HG03565 (cell line): ENCODE measurements at regions not wholly inside any gene's neighbourhood (a gene's known extent, or its start where the extent isn't known, plus 50 kb on each side); places are given as distances from the start of the nearest gene placed in this dataset.

ENCODE experiments used
- ATAC-seq: cut with Tn5 transposase; IDR thresholded peaks from one replicate; pipeline ENCODE4 v1.9.1; 2021; ENCODE audit warnings: mild to moderate bottlenecking, moderate library complexity; ENCODE audit not compliant: unreplicated experiment

DNA sequence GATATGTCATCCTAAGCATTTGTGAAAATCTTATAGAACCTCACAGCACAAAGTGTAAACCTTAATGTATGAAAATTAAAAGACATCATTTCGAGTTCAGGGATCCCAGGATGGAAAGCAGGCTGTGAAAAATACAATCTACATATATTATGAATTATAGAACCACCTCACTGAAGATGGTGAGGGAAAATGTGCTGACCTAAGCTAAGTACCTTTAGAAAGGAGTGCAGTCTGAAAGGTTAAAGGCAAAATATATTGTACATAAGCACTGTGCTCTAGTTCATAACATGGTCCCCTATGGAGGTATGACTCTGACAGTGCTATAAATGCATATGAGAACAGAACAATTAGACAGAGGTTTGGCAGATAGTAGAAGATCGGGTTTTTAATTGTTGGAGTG is 368.6 kb downstream of the TMA16 start:
- no peak for ATAC-seq

DNA sequence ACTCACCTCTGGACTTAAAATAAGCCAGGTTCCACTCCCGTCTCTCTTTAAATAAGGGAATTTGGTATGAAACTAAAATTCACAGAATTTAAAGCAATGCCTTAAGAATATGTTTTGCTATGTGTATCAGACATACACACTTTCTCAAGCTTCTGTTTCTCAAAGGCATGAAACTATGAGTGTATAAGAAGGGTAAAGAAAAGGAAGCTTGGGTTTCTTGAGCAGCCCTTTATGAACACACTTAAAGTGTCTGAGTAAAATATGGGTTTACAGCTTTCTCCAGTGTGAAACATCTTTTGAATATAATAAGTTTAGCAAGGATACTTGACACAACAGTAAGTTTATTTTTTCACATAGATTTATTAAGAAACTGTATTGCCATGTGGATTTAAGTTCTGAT is 370.5 kb downstream of the TMA16 start:
- ATAC-seq = no peak

DNA sequence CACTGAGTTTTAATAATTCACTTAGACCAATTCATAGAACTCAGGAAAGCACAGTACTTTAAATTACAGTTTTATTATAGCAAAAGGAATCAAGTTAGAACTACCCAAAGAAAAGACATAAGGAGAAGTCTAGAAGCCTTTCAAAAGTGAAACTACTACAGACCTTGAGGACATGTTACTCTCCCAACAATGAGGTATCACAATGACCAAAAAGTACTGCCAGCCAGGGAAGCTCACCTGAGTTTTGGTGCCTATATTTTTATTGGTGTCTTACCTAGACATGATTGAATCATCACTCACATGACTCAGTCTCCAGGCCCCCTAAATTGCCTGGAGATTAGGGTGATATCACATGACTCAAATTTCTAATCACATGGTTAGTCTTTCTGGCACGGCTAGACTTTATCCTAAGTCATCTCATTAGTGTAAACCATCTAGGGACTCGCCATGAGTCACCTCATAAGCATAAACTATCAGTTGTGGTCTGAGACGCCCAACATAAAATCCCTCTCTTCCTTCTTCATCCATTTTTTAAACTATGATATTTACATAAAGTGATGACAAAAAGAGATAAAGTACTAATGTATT is 372.3 kb downstream of the TMA16 start:
- ATAC-seq = peak; percentile 75

DNA sequence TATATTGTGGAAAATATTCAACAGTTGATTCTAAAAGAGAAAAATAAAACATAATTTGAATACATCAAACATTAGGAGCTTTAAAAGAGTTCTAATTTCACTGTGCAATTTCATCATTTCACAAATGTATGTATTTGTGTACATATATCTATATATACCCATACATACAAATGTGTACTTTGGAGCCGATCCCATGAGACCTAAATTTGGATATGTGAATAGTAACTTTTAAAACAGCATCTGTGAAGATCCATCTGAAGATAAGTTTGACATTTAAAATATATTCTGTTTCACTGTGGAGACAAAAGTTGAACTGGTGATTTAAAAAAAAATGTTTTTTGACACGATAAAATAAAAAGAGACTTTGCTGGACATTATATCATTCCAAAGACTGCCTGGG is 374.0 kb downstream of the TMA16 start:
- ATAC-seq = no peak

DNA sequence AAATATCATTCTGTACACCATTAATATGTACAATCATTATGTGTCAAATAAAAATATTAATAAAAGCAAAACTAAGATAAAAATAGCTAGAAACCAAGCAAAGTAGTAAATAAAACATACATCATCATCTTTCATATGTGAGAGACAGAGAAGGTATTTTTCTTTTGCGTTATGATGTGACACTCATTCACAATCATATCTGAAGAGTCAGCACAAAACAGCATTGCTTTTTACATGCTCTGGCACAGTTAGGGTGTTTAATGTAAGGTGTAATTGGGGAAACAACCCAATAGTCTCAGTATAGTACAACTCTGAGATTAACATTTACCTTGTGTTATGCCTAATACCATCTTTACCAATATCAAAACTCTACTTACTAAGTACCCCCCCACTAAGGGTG is 376.6 kb downstream of the TMA16 start:
- no peak for ATAC-seq

DNA sequence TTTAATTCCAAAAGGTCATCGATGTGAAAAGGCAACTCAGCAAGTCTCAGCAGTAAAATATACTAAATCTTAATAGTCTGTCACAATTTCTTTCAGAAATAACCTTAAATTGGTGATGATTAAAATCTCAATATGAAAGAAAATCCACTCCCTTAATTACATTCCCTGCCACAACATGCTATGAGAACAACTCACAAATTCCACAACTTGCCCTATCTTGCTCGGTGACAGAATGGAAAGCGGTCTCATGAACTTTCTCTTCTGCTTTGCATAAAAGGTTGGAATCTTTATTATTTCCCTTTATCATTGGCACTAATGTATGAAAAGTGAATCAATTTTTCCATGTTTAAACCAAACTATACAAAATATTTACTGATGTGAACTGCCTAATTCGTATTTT is 380.8 kb downstream of the TMA16 start:
- no peak for ATAC-seq

DNA sequence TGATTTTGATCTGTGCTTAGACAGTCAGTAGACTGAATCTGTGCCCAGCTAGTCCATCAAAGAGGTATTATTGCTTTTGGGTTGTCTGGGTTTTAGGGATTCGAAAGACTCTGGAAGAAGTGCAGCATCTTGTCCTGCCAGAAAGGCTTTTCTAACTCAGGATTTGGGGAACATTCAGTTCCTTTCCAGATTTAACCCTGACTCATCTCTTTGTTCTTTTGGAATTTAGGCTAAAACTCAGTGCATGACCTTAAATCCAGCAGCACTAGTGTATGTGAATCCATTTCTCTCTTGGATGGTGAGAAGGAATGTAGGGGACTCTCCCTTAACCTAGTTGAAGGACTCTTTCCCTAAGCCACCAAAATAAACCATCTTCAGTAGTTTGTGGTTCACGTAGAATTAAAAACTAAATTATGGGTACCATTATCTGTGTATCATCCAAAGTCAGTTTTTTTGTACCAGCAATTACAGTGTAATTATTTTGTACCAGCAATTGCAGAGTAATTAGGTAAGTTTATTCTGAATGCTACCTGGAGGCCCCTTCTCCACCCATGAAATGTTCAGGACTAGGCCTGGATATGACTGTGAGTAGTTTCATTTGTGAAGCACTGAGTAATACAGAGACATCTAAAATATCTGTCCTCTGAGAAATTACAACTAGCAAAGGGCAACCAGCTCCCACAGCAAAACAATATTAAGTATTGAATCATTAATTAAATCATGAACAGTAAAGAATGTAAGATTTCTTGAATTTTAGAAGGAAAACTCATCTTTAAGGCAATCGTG is 384.0 kb downstream of the TMA16 start:
- peak; percentile 84 for ATAC-seq

DNA sequence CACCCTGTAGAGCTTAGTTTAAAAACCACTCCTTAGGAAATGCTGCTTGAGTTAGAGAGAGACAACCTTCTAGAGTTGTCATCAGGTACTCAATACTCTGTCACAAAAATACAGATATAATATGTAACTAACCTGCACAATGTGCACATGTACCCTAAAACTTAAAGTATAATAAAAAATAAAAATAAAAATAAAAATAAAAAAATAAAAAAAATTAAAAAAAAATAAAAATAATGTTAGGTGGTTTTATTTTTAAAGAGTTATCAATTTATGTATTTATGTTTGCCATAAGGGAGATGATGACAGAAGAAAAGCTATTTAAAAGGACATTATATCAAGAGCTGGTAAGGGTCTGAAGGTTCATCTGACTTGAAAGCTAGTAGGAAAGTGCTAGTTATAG is 397.9 kb downstream of the TMA16 start:
- no peak for ATAC-seq

DNA sequence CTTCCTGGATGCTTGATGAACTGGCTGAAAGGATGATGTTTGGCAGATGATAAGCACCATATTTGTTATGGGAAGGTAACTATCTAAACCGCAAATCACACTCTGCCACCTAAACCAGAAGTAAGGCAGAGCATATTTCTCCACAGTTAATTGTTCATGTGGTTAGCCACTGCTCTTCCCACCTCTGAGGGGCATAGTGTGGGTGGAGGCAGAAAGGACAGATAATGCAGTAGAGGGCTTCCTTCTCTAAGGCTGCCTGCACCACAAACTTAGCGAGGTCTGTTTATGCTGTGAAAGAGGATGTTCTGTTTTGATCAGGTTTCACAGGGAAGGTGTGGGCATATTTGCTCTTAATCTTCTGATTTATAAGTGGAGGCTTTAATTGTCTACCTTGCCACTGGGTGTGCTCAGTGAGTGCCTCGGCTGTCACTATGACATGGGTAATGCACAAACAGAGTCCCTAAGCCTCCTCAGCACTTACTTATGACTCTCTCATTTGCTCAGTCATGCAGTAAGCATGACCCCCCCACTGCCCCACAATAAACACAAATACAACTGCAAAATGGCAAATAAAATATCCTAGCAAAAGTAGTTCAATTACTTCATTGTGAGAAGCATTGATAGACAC is 401.0 kb downstream of the TMA16 start:
- no peak for ATAC-seq

DNA sequence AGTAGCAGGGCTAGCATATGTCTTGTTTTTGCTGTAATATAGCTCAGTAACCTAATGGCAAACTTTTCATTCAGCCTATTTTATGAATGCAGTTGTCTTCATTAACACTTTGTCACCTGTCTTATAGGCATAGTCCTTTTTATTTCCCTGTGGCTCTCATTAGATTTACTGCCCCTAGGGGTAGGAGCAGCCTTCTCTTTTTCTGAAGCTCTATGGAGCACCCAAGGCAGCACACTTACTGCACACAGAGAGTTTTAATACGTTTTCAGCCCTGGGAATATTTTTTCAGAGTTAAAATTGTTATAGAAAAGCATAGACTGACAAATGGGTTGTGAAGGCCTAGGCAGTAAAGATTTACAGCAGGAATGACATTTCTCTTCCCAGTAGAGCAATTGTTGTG is 406.8 kb downstream of the TMA16 start:
- no peak for ATAC-seq

DNA sequence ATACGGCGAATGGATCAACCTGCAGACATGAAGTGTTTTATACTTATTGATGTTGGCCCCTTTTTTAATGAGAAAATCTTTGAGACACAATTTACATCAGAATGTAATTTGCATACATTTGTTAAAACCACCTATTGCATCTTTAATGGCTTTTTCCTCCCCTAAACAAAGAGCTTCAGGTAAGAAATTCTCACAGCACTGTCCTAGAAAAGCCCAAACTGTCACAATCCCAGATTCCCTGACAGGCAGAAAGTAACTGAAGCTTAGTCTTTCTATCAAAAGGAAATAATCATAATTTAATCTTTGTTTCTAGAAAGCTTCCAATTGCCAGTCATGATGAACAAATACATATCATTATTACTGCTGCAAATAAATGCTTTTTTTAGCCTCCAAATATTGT is 407.9 kb downstream of the TMA16 start:
- ATAC-seq = no peak

DNA sequence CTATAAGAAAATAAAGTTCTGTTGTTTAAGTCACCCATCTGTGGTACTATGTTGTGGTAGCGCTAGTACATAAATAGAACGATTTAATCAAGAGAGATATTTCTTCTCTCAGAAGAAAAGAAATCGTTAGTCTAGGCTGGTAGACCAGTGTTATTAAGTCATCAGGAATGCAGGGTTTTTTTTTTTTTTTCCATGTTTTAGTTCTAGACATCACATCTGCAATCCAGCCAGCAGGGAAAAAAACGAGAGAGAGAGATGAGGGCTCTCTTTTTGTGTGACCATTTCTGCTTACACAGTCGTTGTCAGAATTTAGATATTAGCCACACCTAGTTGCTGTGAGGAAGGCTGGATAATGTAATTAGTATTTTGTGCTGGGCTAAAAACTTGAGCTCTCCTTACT is 417.4 kb downstream of the TMA16 start:
- no peak for ATAC-seq

DNA sequence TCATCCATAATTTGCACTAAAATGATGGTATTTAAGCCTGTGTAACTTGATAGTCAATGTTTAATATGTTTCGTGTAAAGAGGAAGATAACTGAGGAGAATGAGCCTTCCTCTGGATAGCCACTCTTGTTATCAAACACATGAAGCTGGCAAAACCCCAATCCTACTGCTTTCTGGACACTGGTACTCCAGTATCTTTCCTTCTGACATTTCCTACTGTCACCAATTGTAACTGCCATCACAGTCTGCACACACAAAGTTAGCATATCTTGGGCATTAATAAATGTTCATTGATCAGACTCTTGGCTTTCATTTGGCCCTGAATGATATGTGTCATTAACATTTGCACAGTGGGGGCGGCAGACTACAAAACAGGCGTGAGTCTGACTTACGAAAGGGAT is 419.1 kb downstream of the TMA16 start:
- no peak for ATAC-seq

DNA sequence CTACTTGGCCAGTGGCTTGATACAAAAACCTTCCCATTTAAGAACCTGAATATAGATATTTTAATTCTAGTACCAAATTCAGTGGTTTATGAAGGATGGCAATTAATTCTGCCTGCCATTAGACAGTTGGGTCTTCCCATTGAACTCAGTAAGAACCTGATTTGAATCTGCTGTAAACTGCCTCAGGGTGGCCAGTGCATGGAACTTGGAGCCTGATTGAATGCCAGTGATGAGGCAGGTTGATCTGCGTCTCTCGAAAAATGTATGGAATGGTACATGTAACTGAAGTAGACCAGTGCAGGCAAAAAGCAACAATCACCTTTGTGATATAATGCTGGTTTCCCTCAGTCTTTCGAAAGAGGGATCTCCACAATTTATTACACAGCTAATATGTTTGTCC is 421.4 kb downstream of the TMA16 start:
- ATAC-seq = no peak

DNA sequence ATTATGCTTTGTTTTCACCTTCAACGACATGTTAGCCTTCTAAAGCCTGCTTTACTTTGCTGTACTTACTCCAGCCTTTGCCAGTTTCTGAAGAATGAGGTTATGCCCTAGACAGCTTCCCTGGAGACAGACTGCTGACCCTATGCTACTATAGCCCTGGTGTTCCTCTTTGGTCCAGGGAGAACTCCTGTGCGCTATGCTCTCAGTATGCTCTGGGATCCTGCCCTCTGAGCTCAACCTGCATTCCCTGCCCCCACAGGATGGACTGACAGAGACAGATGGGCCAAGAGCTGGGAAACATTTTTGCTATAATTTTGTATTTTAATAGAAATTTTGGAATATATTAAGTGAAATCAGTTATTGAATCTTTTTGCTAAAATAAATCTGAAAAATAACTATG is 425.9 kb downstream of the TMA16 start:
- ATAC-seq = no peak

DNA sequence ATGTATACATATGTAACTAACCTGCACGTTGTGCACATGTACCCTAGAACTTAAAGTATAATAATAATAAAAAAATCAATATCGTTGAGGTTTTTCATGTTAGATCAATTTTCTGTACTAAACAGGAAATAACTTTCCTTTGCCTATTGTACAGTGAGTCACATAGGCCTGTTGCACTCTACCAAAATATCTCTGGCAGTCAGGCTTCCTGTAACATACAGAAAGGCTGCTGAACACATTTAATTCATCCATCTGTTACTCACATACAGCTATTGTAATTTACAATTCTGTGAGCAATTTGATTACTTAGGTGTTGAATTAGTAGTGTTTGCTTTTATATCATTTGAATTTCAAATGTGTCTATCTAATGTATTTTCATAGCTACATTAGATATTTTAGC is 427.8 kb downstream of the TMA16 start:
- no peak for ATAC-seq

DNA sequence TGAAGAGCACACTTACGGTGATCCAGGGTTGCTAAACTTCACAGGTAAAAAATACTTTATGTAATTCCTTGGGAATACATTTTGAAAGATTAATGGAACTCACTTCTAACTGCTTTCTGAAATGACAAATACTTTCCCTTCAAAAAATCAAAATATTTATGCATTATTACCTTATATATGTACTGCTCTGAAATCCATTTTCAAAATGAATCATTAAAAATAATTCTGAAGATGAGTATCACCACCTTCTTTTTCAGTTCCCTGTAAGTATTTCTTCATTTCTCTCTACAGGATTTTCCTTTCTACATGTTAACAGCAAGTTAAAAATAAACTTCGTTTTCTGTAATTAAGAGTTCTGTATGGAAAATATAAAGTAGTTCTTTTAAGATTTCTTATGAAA is 428.6 kb downstream of the TMA16 start:
- ATAC-seq = no peak

DNA sequence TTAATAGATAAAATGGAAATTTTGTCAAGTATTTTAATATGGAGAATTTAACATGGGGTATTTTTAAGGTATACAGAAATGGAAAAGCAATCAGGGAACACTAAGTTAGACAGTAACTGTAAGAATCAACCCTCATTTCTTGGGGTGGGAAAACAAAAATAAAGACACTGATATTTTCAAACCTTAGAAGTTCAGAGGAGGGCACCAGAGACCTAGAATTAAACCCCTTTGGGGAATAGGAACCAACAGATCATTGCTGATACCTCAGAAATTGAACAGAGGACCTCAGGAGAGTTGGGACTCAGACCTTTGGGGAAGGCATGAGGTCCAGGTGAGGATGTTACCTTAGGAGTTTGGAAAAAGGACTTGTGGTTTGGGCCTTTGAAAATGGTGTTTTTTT is 435.6 kb downstream of the TMA16 start:
- ATAC-seq = no peak

DNA sequence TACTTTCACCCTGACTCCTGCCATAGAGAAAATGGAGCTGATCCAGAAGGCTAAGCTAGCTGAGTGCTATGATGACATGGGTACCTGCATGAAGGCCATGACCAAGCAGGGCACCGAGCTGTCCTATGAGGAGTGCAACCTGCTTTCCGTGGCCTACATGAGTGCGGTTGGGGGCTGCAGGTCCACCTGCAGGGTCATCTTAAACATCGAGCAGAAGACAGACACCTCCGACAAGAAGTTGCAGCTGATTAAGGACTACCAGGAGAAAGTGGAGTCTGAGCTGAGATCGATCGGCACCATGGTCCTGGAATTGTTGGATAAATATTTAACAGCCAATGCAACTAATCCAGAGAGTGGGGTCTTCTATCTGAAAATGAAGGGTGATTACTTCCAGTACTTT is 438.0 kb downstream of the TMA16 start:
- ATAC-seq = no peak

DNA sequence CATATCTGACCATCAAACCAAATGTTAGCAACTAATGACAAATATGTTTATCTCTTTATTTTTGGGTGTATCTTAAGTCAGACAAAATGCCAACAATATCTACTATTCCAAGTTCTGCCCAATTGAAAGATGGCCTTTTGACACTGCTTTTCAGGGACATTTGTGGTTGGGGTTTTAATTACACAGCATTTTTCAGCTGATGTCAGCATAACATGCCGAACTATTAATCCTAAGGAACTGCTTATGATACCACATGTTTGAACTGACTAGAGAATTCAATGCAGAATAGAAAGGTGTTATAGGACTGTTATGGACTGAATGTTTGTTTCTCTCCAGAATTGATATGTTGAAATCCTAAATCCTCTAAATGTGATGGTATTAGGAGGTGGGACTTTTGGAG is 445.1 kb downstream of the TMA16 start:
- ATAC-seq = no peak

DNA sequence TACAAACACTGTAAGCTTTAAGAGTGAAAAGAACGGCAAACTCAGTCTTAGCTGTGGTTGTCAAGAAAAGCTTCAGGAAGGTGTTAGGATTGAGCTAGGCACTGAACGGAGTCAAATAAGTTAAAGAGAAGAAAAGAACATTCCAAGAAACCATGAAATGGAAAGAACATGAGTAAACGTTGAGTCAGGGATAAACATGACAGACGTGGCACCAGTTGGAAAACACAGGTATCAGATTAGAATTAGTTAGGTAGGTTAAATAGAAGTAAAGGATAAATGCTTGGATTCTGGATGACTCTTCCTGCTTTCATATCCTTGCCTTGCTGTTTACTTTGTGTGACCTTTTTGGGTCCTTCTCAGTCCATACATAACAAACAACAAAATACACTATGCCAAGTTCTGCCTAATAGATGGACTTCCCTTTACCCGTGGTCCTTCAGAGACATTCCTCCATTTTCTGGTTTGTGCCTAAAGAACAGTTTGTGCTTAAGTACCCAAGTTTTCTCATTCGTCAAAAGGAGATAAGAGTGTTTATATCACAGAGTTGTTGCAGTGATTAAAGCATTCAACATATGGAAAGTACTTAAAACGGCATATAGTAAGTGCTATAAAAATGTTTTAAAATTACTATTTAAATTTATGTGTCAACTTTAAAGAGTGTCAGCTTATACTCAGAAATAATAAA is 446.9 kb downstream of the TMA16 start:
- ATAC-seq = no peak

DNA sequence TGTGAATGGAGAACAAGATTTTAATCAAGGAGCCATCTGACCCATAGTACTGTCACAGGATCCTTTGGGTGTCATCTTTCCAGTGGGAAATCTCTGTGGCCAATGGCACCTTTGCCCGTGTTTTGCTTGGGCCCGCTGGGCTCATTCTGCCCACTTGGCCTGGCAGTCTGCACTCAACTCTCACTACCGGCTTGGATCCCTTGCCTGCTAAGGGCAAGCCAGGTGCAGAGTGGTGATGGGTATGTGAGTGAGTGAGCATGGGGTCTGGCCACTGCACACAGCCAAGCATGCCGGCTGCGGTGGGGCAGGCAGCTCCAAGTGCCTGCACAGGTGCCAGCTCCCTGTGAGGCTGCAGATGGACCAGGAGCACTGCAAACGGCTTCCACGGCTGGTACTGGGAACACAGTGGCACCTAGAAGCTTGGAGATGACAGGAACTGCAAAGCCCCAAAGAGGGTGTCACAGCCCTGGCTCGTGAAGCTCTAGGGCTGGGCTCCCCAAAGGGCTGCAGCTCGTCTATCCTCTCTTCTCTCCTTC is 454.5 kb downstream of the TMA16 start:
- no peak for ATAC-seq
